ENCODE measurements at regions not wholly inside any gene's neighbourhood (a gene's known extent, or its start where the extent isn't known, plus 50 kb on each side); places are given as distances from the start of the nearest gene placed in this dataset.

- H3K4me1 ChIP-seq (ENCODE audit: insufficient read depth, low read length): no peaks in the 10 kb centered on the region
- H3K9ac ChIP-seq (ENCODE audit: low read depth, low read length): no peak overlapping the region
- H3K36me3 ChIP-seq (ENCODE audit: insufficient read depth, low read length): no peaks in the 10 kb centered on the region
- 95% methylated on average over 2 of the region's 2 CpGs for WGBS
- H3K4me3 ChIP-seq (ENCODE audit: low read length): no peak overlapping the region
- H3K9me3 ChIP-seq (ENCODE audit: insufficient read depth, low read depth, low read length): no peaks in the 10 kb centered on the region
- H3K27me3 ChIP-seq (ENCODE audit: insufficient read depth, low read length): no peaks in the 10 kb centered on the region
- H3K27ac ChIP-seq (ENCODE audit: low read depth, low read length): no peak overlapping the region
These were observed 61.3 kb upstream of the GIMD1 start for GRCh38 chr4:106429885-106430284.

DNA sequence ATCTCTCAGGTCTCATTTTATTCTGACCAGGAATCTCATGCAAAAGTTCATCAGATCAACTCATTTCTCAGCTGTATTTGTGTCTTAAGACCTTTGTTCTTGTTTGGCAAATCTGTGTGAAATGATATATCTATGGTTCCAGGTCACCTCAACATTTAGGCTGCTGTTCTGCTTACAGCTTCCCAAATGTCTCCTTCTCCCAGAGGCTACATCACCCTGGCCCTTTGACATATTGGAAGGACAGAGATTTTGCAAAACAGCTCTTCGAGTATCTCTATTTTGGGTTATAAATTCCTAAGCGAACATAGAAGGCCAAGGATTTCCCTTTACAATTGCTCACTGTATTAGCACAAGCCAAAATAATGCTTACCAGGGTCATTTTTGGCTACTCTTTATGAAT, 57.5 kb upstream of the GIMD1 start:
- Histone ChIP-seq H3K27ac (ENCODE audit: low read depth, low read length) (no peak overlapping the region), H3K27me3 (ENCODE audit: insufficient read depth, low read length) (no peaks in the 10 kb centered on the region), H3K36me3 (ENCODE audit: insufficient read depth, low read length) (no peaks in the 10 kb centered on the region), H3K4me1 (ENCODE audit: insufficient read depth, low read length) (peaks cover 9% of the 10 kb centered on the region; the same call in 1 of the 2 replicates), H3K9me3 (ENCODE audit: insufficient read depth, low read depth, low read length) (no peaks in the 10 kb centered on the region), H3K9ac (ENCODE audit: low read depth, low read length) (no peak overlapping the region), H3K4me3 (ENCODE audit: low read length) (no peak overlapping the region)
- WGBS: 96% methylated on average over 2 of the region's 2 CpGs

GRCh38 chr4:106425576-106425975, 57.0 kb upstream of the GIMD1 start:
- Histone ChIP-seq H3K4me3 (ENCODE audit: low read length) (no peak overlapping the region), H3K36me3 (ENCODE audit: insufficient read depth, low read length) (no peaks in the 10 kb centered on the region)

GRCh38 chr4:106424426-106424825, 55.8 kb upstream of the GIMD1 start:
- Histone ChIP-seq H3K27me3 (ENCODE audit: insufficient read depth, low read length) (no peaks in the 10 kb centered on the region), H3K4me3 (ENCODE audit: low read length) (no peak overlapping the region), H3K36me3 (ENCODE audit: insufficient read depth, low read length) (no peaks in the 10 kb centered on the region), H3K27ac (ENCODE audit: low read depth, low read length) (no peak overlapping the region), H3K9ac (ENCODE audit: low read depth, low read length) (no peak overlapping the region), H3K9me3 (ENCODE audit: insufficient read depth, low read depth, low read length) (no peaks in the 10 kb centered on the region), H3K4me1 (ENCODE audit: insufficient read depth, low read length) (peaks cover 9% of the 10 kb centered on the region; the same call in 1 of the 2 replicates)
- 94% methylated on average over 3 of the region's 3 CpGs for WGBS

More at GRCh38 chr4:106425576-106425975, 57.0 kb upstream of the GIMD1 start:
- Histone ChIP-seq H3K9ac (ENCODE audit: low read depth, low read length) (no peak overlapping the region), H3K27me3 (ENCODE audit: insufficient read depth, low read length) (no peaks in the 10 kb centered on the region), H3K4me1 (ENCODE audit: insufficient read depth, low read length) (peaks cover 9% of the 10 kb centered on the region; the same call in 1 of the 2 replicates), H3K27ac (ENCODE audit: low read depth, low read length) (no peak overlapping the region), H3K9me3 (ENCODE audit: insufficient read depth, low read depth, low read length) (no peaks in the 10 kb centered on the region)

DNA sequence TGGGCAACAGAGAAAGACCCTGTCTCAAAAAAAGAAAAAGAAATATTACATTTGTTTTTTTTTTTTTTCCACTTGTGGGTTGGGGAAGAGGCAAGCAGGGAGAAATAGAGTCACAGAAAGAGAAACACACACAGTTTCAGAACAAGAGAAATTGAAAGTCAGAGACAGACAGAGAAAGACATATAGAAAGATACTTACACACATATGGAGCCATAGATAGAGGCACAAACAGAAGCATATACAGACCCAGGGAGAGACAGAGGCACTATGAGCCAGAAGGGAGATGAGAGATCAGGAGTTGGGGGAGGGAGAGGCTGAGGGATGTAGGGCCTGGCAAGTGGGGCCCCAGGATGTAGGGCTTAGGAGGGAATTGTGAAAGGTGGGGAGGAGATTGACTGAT, 55.2 kb upstream of the GIMD1 start:
- H3K9ac ChIP-seq (ENCODE audit: low read depth, low read length): no peak overlapping the region
- H3K4me3 ChIP-seq (ENCODE audit: low read length): no peak overlapping the region
- H3K27ac ChIP-seq (ENCODE audit: low read depth, low read length): no peak overlapping the region
- H3K27me3 ChIP-seq (ENCODE audit: insufficient read depth, low read length): no peaks in the 10 kb centered on the region
- no peaks in the 10 kb centered on the region for H3K36me3 ChIP-seq (ENCODE audit: insufficient read depth, low read length)
- H3K4me1 ChIP-seq (ENCODE audit: insufficient read depth, low read length): peaks cover 9% of the 10 kb centered on the region; the same call in 1 of the 2 replicates
- H3K9me3 ChIP-seq (ENCODE audit: insufficient read depth, low read depth, low read length): no peaks in the 10 kb centered on the region

GRCh38 chr4:106422766-106423165, 54.2 kb upstream of the GIMD1 start:
- Histone ChIP-seq H3K4me1 (ENCODE audit: insufficient read depth, low read length) (peaks cover 12% of the 10 kb centered on the region; the same call in 1 of the 2 replicates), H3K36me3 (ENCODE audit: insufficient read depth, low read length) (no peaks in the 10 kb centered on the region), H3K27me3 (ENCODE audit: insufficient read depth, low read length) (no peaks in the 10 kb centered on the region), H3K9me3 (ENCODE audit: insufficient read depth, low read depth, low read length) (no peaks in the 10 kb centered on the region), H3K4me3 (ENCODE audit: low read length) (no peak overlapping the region), H3K9ac (ENCODE audit: low read depth, low read length) (no peak overlapping the region), H3K27ac (ENCODE audit: low read depth, low read length) (no peak overlapping the region)
- WGBS: 89% methylated on average over 1 of the region's 1 CpG

GRCh38 chr4:106421441-106422296, 53.1 kb upstream of the GIMD1 start:
- H3K27ac ChIP-seq (ENCODE audit: low read depth, low read length): no peak overlapping the region
- H3K27me3 ChIP-seq (ENCODE audit: insufficient read depth, low read length): no peaks in the 10 kb centered on the region
- H3K9ac ChIP-seq (ENCODE audit: low read depth, low read length): no peak overlapping the region
- H3K4me1 ChIP-seq (ENCODE audit: insufficient read depth, low read length): peaks cover 12% of the 10 kb centered on the region; the same call in 1 of the 2 replicates
- WGBS: 88% methylated on average over 4 of the region's 4 CpGs
- H3K4me3 ChIP-seq (ENCODE audit: low read length): no peak overlapping the region
- H3K36me3 ChIP-seq (ENCODE audit: insufficient read depth, low read length): no peaks in the 10 kb centered on the region
- no peaks in the 10 kb centered on the region for H3K9me3 ChIP-seq (ENCODE audit: insufficient read depth, low read depth, low read length)

GRCh38 chr4:106418444-106418843, 49.9 kb upstream of the GIMD1 start:
- no peaks in the 10 kb centered on the region for H3K27me3 ChIP-seq (ENCODE audit: insufficient read depth, low read length)
- no peaks in the 10 kb centered on the region for H3K36me3 ChIP-seq (ENCODE audit: insufficient read depth, low read length)
- no peak overlapping the region for H3K27ac ChIP-seq (ENCODE audit: low read depth, low read length)
- H3K4me1 ChIP-seq (ENCODE audit: insufficient read depth, low read length): peaks cover 18% of the 10 kb centered on the region; the same call in 1 of the 2 replicates
- no peaks in the 10 kb centered on the region for H3K9me3 ChIP-seq (ENCODE audit: insufficient read depth, low read depth, low read length)
- H3K9ac ChIP-seq (ENCODE audit: low read depth, low read length): no peak overlapping the region
- WGBS: 90% methylated on average over 1 of the region's 1 CpG
- H3K4me3 ChIP-seq (ENCODE audit: low read length): no peak overlapping the region
